Small intestine (tissue), 7 donors: ENCODE measurements at regions not wholly inside any gene's neighbourhood (a gene's known extent, or its start where the extent isn't known, plus 50 kb on each side); places are given as distances from the start of the nearest gene placed in this dataset.

Source experiments
- DNase-seq, 2 donors: peaks; one replicate each; pipeline versions ENCODE4 v3.0.0 to v3.0.0-alpha.2; 2013
- FAIRE-seq: peaks from 2 replicates; lab custom pipeline; 2012; peaks lifted over from hg19 to GRCh38; lab: Jason Lieb, UNC
- H3K27ac ChIP-seq, 3 donors: one replicate each; pipeline ENCODE4 v1.5.1; 2013; ENCODE audit warnings: low read length in 2 of 3, mild to moderate bottlenecking in 2 of 3, control low read depth in 1 of 3, inconsistent platforms in 1 of 3, low read depth in 1 of 3, moderate library complexity in 1 of 3
- H3K27me3 ChIP-seq, 3 donors: one replicate each; pipeline ENCODE4 v1.6.1; 2013; ENCODE audit warnings: low read length in 3 of 3, inconsistent platforms in 1 of 3; ENCODE audit not compliant: control insufficient read depth in 3 of 3, insufficient read depth in 3 of 3
- H3K36me3 ChIP-seq, 3 donors: one replicate each; pipeline ENCODE4 v1.6.1; 2013; ENCODE audit warnings: low read length in 3 of 3, inconsistent platforms in 1 of 3, low read depth in 1 of 3, mild to moderate bottlenecking in 1 of 3, moderate library complexity in 1 of 3; ENCODE audit not compliant: control insufficient read depth in 3 of 3, insufficient read depth in 2 of 3
- H3K4me1 ChIP-seq, 3 donors: one replicate each; pipeline ENCODE4 v1.6.1; 2013; ENCODE audit warnings: low read length in 2 of 3, inconsistent platforms in 1 of 3, low read depth in 1 of 3, mild to moderate bottlenecking in 1 of 3, moderate library complexity in 1 of 3; ENCODE audit not compliant: control insufficient read depth in 3 of 3, insufficient read depth in 2 of 3
- H3K4me3 ChIP-seq, 3 donors: one replicate each; pipeline ENCODE4 v1.5.1; 2013; ENCODE audit warnings: low read length in 3 of 3, control low read depth in 1 of 3, inconsistent platforms in 1 of 3, low read depth in 1 of 3, mild to moderate bottlenecking in 1 of 3, moderate library complexity in 1 of 3
- H3K9me3 ChIP-seq, 2 donors: one replicate each; pipeline ENCODE4 v1.6.1; 2013; ENCODE audit warnings: low read depth in 1 of 2, low read length in 1 of 2; ENCODE audit not compliant: control insufficient read depth in 2 of 2, insufficient read depth in 1 of 2
- WGBS, 3 donors: extraction: QIAGEN DNeasy Blood & Tissue Kit; methylation state at CpG; one replicate each; pipeline ENCODE4 v1.1.7; 2013; 5-methylcytosine and 5-hydroxymethylcytosine counted together
- donor health status: healthy with polysubstance abuse.
- donor health status: control.
- donor health status: control.
- donor health status: Bipolar disorder and iron deficiency.
- donor health status: healthy.

GRCh38 chr10:29874606-29875269 lies 184.6 kb downstream of the JCAD start:
- Histone ChIP-seq H3K36me3 (no peaks in the 10 kb centered on the region), H3K4me1 (no peaks in the 10 kb centered on the region), H3K9me3 (no peaks in the 10 kb centered on the region), H3K4me3 (no peak overlapping the region), H3K27me3 (no peaks in the 10 kb centered on the region), H3K27ac (no peak overlapping the region)
- FAIRE-seq: no peak
- WGBS, 3 donors: 68 to 71% (median 70%) methylated on average over 8 of the region's 8 CpGs
- no peak for DNase-seq

- DNase-seq (no peak), FAIRE-seq (no peak)
- Histone ChIP-seq H3K36me3 (no peaks in the 10 kb centered on the region), H3K9me3 (no peaks in the 10 kb centered on the region), H3K4me3 (no peak overlapping the region), H3K27me3 (no peaks in the 10 kb centered on the region), H3K27ac (no peak overlapping the region), H3K4me1 (no peaks in the 10 kb centered on the region)
- 58 to 79% (median 65%) methylated on average over 1 of the region's 1 CpG for WGBS, 3 donors
Observed at GRCh38 chr10:29873941-29874484, 185.4 kb downstream of the JCAD start.

GRCh38 chr10:29870522-29871044 lies 188.8 kb downstream of the JCAD start:
- 72 to 95% (median 95%) methylated on average over 2 of the region's 2 CpGs for WGBS, 3 donors
- DNase-seq (no peak), FAIRE-seq (no peak)
- H3K4me3 ChIP-seq: no peak overlapping the region
- no peaks in the 10 kb centered on the region for H3K36me3 ChIP-seq
- no peaks in the 10 kb centered on the region for H3K27me3 ChIP-seq
- H3K4me1 ChIP-seq: peaks cover 0 to 9% (median 0%) of the 10 kb centered on the region in 3 donors
- H3K9me3 ChIP-seq: no peaks in the 10 kb centered on the region
- no peak overlapping the region for H3K27ac ChIP-seq

- no peak overlapping the region for H3K4me3 ChIP-seq
- DNase-seq (no peak), FAIRE-seq (no peak)
- H3K27ac ChIP-seq: no peak overlapping the region
- H3K4me1 ChIP-seq: peaks cover 0 to 9% (median 0%) of the 10 kb centered on the region in 3 donors
- no peaks in the 10 kb centered on the region for H3K36me3 ChIP-seq
- WGBS, 3 donors: 87 to 91% (median 88%) methylated on average over 6 of the region's 6 CpGs
- no peaks in the 10 kb centered on the region for H3K9me3 ChIP-seq
- no peaks in the 10 kb centered on the region for H3K27me3 ChIP-seq
Observed at GRCh38 chr10:29869593-29869992, 189.8 kb downstream of the JCAD start.

- 86 to 94% (median 91%) methylated on average over 2 of the region's 2 CpGs for WGBS, 3 donors
- Histone ChIP-seq H3K36me3 (no peaks in the 10 kb centered on the region), H3K4me3 (no peak overlapping the region), H3K27ac (no peak overlapping the region), H3K4me1 (peaks cover 0 to 9% (median 8%) of the 10 kb centered on the region in 3 donors), H3K27me3 (no peaks in the 10 kb centered on the region), H3K9me3 (no peaks in the 10 kb centered on the region)
- FAIRE-seq: no peak
- DNase-seq: no peak
Observed at GRCh38 chr10:29866356-29866755, 193.0 kb downstream of the JCAD start.

- Histone ChIP-seq H3K27ac (no peak overlapping the region), H3K9me3 (no peaks in the 10 kb centered on the region), H3K4me1 (peaks cover 0 to 9% (median 8%) of the 10 kb centered on the region in 3 donors), H3K4me3 (no peak overlapping the region), H3K36me3 (no peaks in the 10 kb centered on the region), H3K27me3 (no peaks in the 10 kb centered on the region)
- FAIRE-seq (no peak), DNase-seq (peak; percentile 74 to 82)
- 14 to 54% (median 32%) methylated on average over 6 of the region's 6 CpGs for WGBS, 3 donors
Observed at GRCh38 chr10:29865700-29866355, 193.6 kb downstream of the JCAD start.

- Histone ChIP-seq H3K36me3 (no peaks in the 10 kb centered on the region), H3K9me3 (no peaks in the 10 kb centered on the region), H3K4me3 (no peak overlapping the region), H3K27ac (no peak overlapping the region), H3K27me3 (no peaks in the 10 kb centered on the region), H3K4me1 (peaks cover 0 to 15% (median 8%) of the 10 kb centered on the region in 3 donors)
- 25 to 63% (median 49%) methylated on average over 4 of the region's 4 CpGs for WGBS, 3 donors
- no peak for FAIRE-seq
- DNase-seq: peak; percentile 15 to 63
Observed at GRCh38 chr10:29862923-29863614, 196.3 kb downstream of the JCAD start.

GRCh38 chr10:29861811-29862505 lies 197.4 kb downstream of the JCAD start:
- FAIRE-seq: no peak
- Histone ChIP-seq H3K4me3 (no peak overlapping the region), H3K9me3 (no peaks in the 10 kb centered on the region), H3K27ac (no peak overlapping the region), H3K27me3 (no peaks in the 10 kb centered on the region), H3K36me3 (no peaks in the 10 kb centered on the region), H3K4me1 (peaks cover 0 to 15% (median 8%) of the 10 kb centered on the region in 3 donors)
- DNase-seq: no peak
- WGBS, 3 donors: 54 to 72% (median 71%) methylated on average over 4 of the region's 4 CpGs
